ENCODE measurements at regions not wholly inside any gene's neighbourhood (a gene's known extent, or its start where the extent isn't known, plus 50 kb on each side); places are given as distances from the start of the nearest gene placed in this dataset.

DNA sequence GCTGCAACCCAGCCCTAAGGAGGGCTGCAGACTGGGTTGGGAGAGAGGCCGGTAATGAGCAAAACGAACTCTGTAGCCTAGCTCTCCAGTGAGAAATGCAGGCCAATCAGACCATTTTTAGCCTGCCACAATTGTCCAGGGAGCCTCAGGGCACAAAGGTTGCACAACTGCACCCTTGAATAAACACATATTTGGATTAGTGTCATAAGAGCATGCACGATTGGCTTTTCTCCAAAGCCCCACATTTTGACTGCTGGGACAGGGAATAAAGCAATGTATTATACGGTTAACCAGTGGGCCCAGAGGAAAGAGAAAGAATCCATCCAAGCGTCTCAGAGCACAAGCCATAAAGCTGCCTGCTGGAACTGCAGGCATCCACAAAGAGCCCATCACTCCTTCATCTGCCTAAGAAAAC is 729.4 kb upstream of the SGCG start:
- H3K9me3 ChIP-seq (ENCODE audit: low read length) = no peaks in the 10 kb centered on the region
- H3K27ac ChIP-seq (ENCODE audit: low read depth, low read length, poor library complexity, severe bottlenecking) = no peak overlapping the region
- no peaks in the 10 kb centered on the region for H4K20me1 ChIP-seq (ENCODE audit: insufficient read depth, low read length)
- H3K4me1 ChIP-seq (ENCODE audit: insufficient read depth, low read length, severe bottlenecking) = no peaks in the 10 kb centered on the region
- H2AFZ ChIP-seq (ENCODE audit: low read length) = no peak overlapping the region
- no peaks in the 10 kb centered on the region for H3K36me3 ChIP-seq (ENCODE audit: insufficient read depth, low read length)
- no peak overlapping the region for H3K4me3 ChIP-seq (ENCODE audit: low read depth, low read length, poor library complexity, severe bottlenecking)
- H3K79me2 ChIP-seq (ENCODE audit: insufficient read depth, low read length) = no peaks in the 10 kb centered on the region
- H3K4me2 ChIP-seq (ENCODE audit: low read length) = no peak overlapping the region
- no peaks in the 10 kb centered on the region for H3F3A ChIP-seq (ENCODE audit: insufficient read depth, low read length)
- no peak overlapping the region for H3K9ac ChIP-seq (ENCODE audit: low read length)
- no peaks in the 10 kb centered on the region for H3K9me2 ChIP-seq (ENCODE audit: low read depth, low read length)
- H3K27me3 ChIP-seq (ENCODE audit: insufficient read depth, low read length) = no peaks in the 10 kb centered on the region
- TF ChIP-seq, protein P1, sequence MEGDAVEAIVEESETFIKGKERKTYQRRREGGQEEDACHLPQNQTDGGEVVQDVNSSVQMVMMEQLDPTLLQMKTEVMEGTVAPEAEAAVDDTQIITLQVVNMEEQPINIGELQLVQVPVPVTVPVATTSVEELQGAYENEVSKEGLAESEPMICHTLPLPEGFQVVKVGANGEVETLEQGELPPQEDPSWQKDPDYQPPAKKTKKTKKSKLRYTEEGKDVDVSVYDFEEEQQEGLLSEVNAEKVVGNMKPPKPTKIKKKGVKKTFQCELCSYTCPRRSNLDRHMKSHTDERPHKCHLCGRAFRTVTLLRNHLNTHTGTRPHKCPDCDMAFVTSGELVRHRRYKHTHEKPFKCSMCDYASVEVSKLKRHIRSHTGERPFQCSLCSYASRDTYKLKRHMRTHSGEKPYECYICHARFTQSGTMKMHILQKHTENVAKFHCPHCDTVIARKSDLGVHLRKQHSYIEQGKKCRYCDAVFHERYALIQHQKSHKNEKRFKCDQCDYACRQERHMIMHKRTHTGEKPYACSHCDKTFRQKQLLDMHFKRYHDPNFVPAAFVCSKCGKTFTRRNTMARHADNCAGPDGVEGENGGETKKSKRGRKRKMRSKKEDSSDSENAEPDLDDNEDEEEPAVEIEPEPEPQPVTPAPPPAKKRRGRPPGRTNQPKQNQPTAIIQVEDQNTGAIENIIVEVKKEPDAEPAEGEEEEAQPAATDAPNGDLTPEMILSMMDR (IDR thresholded peaks at IDR 0.05; ENCODE audit: low read length) = no peak
- TF ChIP-seq EZH2 (IDR thresholded peaks at IDR 0.05; ENCODE audit: borderline replicate concordance, low read length) = no peak

DNA sequence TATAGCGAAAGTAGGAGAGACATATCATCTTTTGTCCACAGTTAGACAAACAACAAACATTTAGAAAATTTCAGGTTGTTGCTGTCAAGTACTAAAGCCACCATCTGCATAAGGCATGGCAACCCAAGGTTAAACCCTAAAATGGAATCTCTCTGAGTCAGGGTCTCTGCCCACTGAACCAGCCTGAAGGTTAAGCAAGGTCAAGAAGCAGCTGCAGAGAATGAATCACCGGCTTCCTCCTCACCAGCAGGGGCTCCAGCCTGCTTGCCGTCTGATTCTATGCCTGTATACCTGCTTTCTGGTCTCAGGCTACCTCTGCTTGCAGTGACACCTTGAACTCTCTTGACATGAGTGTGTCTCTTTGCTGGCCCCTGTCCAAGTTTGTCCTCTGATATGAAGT is 726.2 kb upstream of the SGCG start:
- Histone ChIP-seq H3F3A (ENCODE audit: insufficient read depth, low read length) (no peaks in the 10 kb centered on the region), H3K4me1 (ENCODE audit: insufficient read depth, low read length, severe bottlenecking) (no peaks in the 10 kb centered on the region), H3K9me2 (ENCODE audit: low read depth, low read length) (no peaks in the 10 kb centered on the region), H3K27ac (ENCODE audit: low read depth, low read length, poor library complexity, severe bottlenecking) (no peak overlapping the region), H3K9ac (ENCODE audit: low read length) (no peak overlapping the region), H3K9me3 (ENCODE audit: low read length) (no peaks in the 10 kb centered on the region), H3K4me2 (ENCODE audit: low read length) (no peak overlapping the region), H3K27me3 (ENCODE audit: insufficient read depth, low read length) (no peaks in the 10 kb centered on the region), H3K36me3 (ENCODE audit: insufficient read depth, low read length) (no peaks in the 10 kb centered on the region), H3K4me3 (ENCODE audit: low read depth, low read length, poor library complexity, severe bottlenecking) (no peak overlapping the region), H4K20me1 (ENCODE audit: insufficient read depth, low read length) (no peaks in the 10 kb centered on the region), H3K79me2 (ENCODE audit: insufficient read depth, low read length) (no peaks in the 10 kb centered on the region), H2AFZ (ENCODE audit: low read length) (no peak overlapping the region)
- TF ChIP-seq, protein P1 (IDR thresholded peaks at IDR 0.05; ENCODE audit: low read length) = no peak
- TF ChIP-seq EZH2 (IDR thresholded peaks at IDR 0.05; ENCODE audit: borderline replicate concordance, low read length) = no peak

DNA sequence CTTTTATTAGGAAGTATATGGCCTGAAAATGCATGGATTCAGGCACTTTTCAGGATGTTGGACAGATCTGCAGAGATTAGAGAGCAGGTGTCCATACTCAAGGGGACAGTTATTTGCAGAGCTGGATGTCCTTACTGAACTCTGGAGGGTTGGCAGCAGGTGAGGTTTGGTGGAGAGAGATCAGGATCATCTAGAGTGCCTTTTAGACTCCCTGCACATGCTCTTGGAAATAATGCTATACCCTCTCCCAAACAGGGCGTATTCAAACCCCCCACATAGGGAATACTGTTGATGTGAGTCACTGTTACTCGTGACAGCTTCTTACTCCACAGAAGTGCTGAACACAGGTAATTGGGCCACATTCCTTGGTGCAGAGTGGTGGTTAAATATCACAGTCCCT is 725.7 kb upstream of the SGCG start:
- Histone ChIP-seq H3K9me3 (ENCODE audit: low read length) (no peaks in the 10 kb centered on the region), H3K36me3 (ENCODE audit: insufficient read depth, low read length) (no peaks in the 10 kb centered on the region), H2AFZ (ENCODE audit: low read length) (no peak overlapping the region), H3K27ac (ENCODE audit: low read depth, low read length, poor library complexity, severe bottlenecking) (no peak overlapping the region), H4K20me1 (ENCODE audit: insufficient read depth, low read length) (no peaks in the 10 kb centered on the region), H3K27me3 (ENCODE audit: insufficient read depth, low read length) (no peaks in the 10 kb centered on the region), H3K9me2 (ENCODE audit: low read depth, low read length) (no peaks in the 10 kb centered on the region), H3K4me1 (ENCODE audit: insufficient read depth, low read length, severe bottlenecking) (no peaks in the 10 kb centered on the region), H3F3A (ENCODE audit: insufficient read depth, low read length) (no peaks in the 10 kb centered on the region), H3K9ac (ENCODE audit: low read length) (no peak overlapping the region), H3K79me2 (ENCODE audit: insufficient read depth, low read length) (no peaks in the 10 kb centered on the region), H3K4me3 (ENCODE audit: low read depth, low read length, poor library complexity, severe bottlenecking) (no peak overlapping the region), H3K4me2 (ENCODE audit: low read length) (no peak overlapping the region)
- TF ChIP-seq, protein P1 (IDR thresholded peaks at IDR 0.05; ENCODE audit: low read length) = no peak
- no peak for TF ChIP-seq EZH2 (IDR thresholded peaks at IDR 0.05; ENCODE audit: borderline replicate concordance, low read length)
